Panc1 (cell line): ENCODE measurements at regions not wholly inside any gene's neighbourhood (a gene's known extent, or its start where the extent isn't known, plus 50 kb on each side); places are given as distances from the start of the nearest gene placed in this dataset.

ENCODE experiments used
- ATAC-seq: fragments of 200-7000 bp; cut with Tn5 transposase; 2 replicates; pipeline ENCODE4 v1.9.1; 2020; ENCODE audit warnings: mild to moderate bottlenecking, moderate library complexity
- BruUV-seq: library from RNA; stranded (reverse); fragments of 400-500 nt; replicated peaks from 2 replicates; lab custom pipeline; 2021; lab: Mats Ljungman, UMichigan
- CTCF ChIA-PET: fragments of 300-600 bp; sonication (Branson Sonifier 250); formaldehyde crosslinking; loops from one replicate; lab custom pipeline; 2022; ENCODE audit warnings: antibody characterized with exemption; lab: Charles Lee
- POLR2A ChIA-PET: fragments of 300-600 bp; sonication (Branson Sonifier 250); formaldehyde crosslinking; loops from one replicate; lab custom pipeline; 2022; ENCODE audit warnings: antibody characterized with exemption; lab: Charles Lee
- DNase-seq: peaks from one replicate; pipeline ENCODE4 v3.0.0-alpha.2; 2010; ENCODE audit warnings: low read depth, low spot score
- H3K27ac ChIP-seq: 2 replicates; pipeline ENCODE4 v1.5.1; 2011; ENCODE audit warnings: mild to moderate bottlenecking, low read length, inconsistent platforms
- H3K27me3 ChIP-seq: fragments of 200-500 bp; sonication (Bioruptor generic); 2 replicates; pipeline ENCODE4 v1.6.0; 2014; ENCODE audit warnings: low read length, inconsistent platforms; ENCODE audit not compliant: control insufficient read depth, insufficient read depth
- H3K36me3 ChIP-seq: fragments of 200-500 bp; sonication (Bioruptor generic); 2 replicates; pipeline ENCODE4 v1.5.1; 2014; ENCODE audit warnings: inconsistent platforms, mild to moderate bottlenecking, low read length, moderate library complexity; ENCODE audit not compliant: control insufficient read depth, insufficient read depth
- H3K4me1 ChIP-seq: 2 replicates; pipeline ENCODE4 v1.5.1; 2011; ENCODE audit warnings: inconsistent platforms, mild to moderate bottlenecking, low read length, moderate library complexity; ENCODE audit not compliant: control insufficient read depth, insufficient read depth
- H3K4me3 ChIP-seq, 2 experiments: 2 replicates each; pipeline ENCODE4 v1.5.1; 2011 to 2012; ENCODE audit warnings: low read depth in 2 of 2, low read length in 2 of 2, mild to moderate bottlenecking in 2 of 2, inconsistent platforms in 1 of 2, moderate library complexity in 1 of 2
- H3K9me3 ChIP-seq: fragments of 200-500 bp; sonication (Bioruptor generic); 2 replicates; pipeline ENCODE4 v1.5.1; 2014; ENCODE audit warnings: low read depth, mild to moderate bottlenecking, inconsistent platforms, low read length, moderate library complexity; ENCODE audit not compliant: control insufficient read depth, insufficient read depth
- CTCF ChIP-seq: fragments of 450-650 bp; IDR thresholded peaks from 2 replicates; pipeline ENCODE4 v1.5.1; 2017; ENCODE audit warnings: mild to moderate bottlenecking
- POLR2AphosphoS5 ChIP-seq: IDR thresholded peaks from 2 replicates; pipeline ENCODE4 v1.6.1; 2012; ENCODE audit warnings: mild to moderate bottlenecking, low read depth, low read length, moderate library complexity
- REST ChIP-seq, 2 experiments: IDR thresholded peaks; 2 replicates each; pipeline ENCODE4 v1.6.1; 2011 to 2012; ENCODE audit warnings: low read depth in 2 of 2, control low read depth in 1 of 2, low read length in 1 of 2, mild to moderate bottlenecking in 1 of 2, moderate library complexity in 1 of 2; ENCODE audit not compliant: insufficient read depth in 1 of 2
- SIN3A ChIP-seq: IDR thresholded peaks from 2 replicates; pipeline ENCODE4 v1.6.1; 2012; ENCODE audit warnings: low read depth, mild to moderate bottlenecking, low read length, moderate library complexity, borderline replicate concordance; ENCODE audit not compliant: insufficient read depth
- TCF7L2 ChIP-seq: IDR thresholded peaks from 2 replicates; pipeline ENCODE4 v1.6.1; 2011; ENCODE audit warnings: mild to moderate bottlenecking, low read depth, low read length, inconsistent platforms
- in situ Hi-C: cut with HindIII; loops from 2 replicates; pipeline ENCODE4 v1.10.0; 2016; ENCODE audit warnings: low sequenced_read_pairs, low pct_unique_long_range_greater_than_20kb
- intact Hi-C: fragments of 100-400 bp; cut with micrococcal nuclease; formaldehyde crosslinking; loops from one replicate; pipeline ENCODE4 v1.10.0; 2022; ENCODE audit not compliant: unreplicated experiment

- Histone ChIP-seq H3K4me1 (no peaks in the 10 kb centered on the region), H3K27me3 (no peaks in the 10 kb centered on the region), H3K27ac (no peak overlapping the region), H3K4me3 (no peak overlapping the region), H3K9me3 (no peaks in the 10 kb centered on the region), H3K36me3 (no peaks in the 10 kb centered on the region)
- no TSS peak for BruUV-seq
- ChIA-PET POLR2A (no interaction called here), CTCF (no interaction called here)
- ATAC-seq, result no peak
- intact Hi-C loops (no loop called here), in situ Hi-C loops (no loop called here)
- no peak for TF ChIP-seq SIN3A
- DNase-seq, result no peak
Measured at GRCh38 chr2:192333642-192334041, 138.9 kb upstream of the TMEFF2 start.

- DNase-seq (no peak), ATAC-seq (no peak)
- no peak for TF ChIP-seq CTCF
- no peak for TF ChIP-seq REST (IDR thresholded peaks at IDR 0.05; ENCODE audit: insufficient read depth in 1 of 2, low read depth in 2 of 2, low read length in 1 of 2)
- TF ChIP-seq SIN3A, result no peak
- TF ChIP-seq TCF7L2, result no peak
- no peak for TF ChIP-seq POLR2AphosphoS5
- CTCF ChIA-PET, result no interaction called here
- Histone ChIP-seq H3K4me3 (no peak overlapping the region), H3K9me3 (no peaks in the 10 kb centered on the region; the same call in 1 of the 2 replicates), H3K27me3 (no peaks in the 10 kb centered on the region), H3K36me3 (no peaks in the 10 kb centered on the region), H3K27ac (no peak overlapping the region), H3K4me1 (no peaks in the 10 kb centered on the region)
- BruUV-seq, result no TSS peak
- POLR2A ChIA-PET, result no interaction called here
- in situ Hi-C loops, result no loop called here
- intact Hi-C loops, result no loop called here
Measured at GRCh38 chr2:192328297-192328696, 133.6 kb upstream of the TMEFF2 start.

GRCh38 chr2:192327576-192327975 lies 132.8 kb upstream of the TMEFF2 start:
- BruUV-seq, result no TSS peak
- in situ Hi-C loops (no loop called here), intact Hi-C loops (no loop called here)
- POLR2A ChIA-PET, result no interaction called here
- TF ChIP-seq POLR2AphosphoS5, result no peak
- CTCF ChIA-PET, result no interaction called here
- Histone ChIP-seq H3K9me3 (no peaks in the 10 kb centered on the region; the same call in 1 of the 2 replicates), H3K4me3 (no peak overlapping the region), H3K4me1 (no peaks in the 10 kb centered on the region), H3K27me3 (no peaks in the 10 kb centered on the region), H3K36me3 (no peaks in the 10 kb centered on the region), H3K27ac (no peak overlapping the region)
- DNase-seq (no peak), ATAC-seq (no peak)
